Femur (tissue), 1 donor: ENCODE measurements at regions not wholly inside any gene's neighbourhood (a gene's known extent, or its start where the extent isn't known, plus 50 kb on each side); places are given as distances from the start of the nearest gene placed in this dataset.
A peak's percentile ranks its signal among the peaks of the same experiment; 100 is the strongest.

ENCODE experiments used
- DNase-seq: peaks from one replicate; pipeline ENCODE4 v3.0.0-alpha.2; 2017

DNA sequence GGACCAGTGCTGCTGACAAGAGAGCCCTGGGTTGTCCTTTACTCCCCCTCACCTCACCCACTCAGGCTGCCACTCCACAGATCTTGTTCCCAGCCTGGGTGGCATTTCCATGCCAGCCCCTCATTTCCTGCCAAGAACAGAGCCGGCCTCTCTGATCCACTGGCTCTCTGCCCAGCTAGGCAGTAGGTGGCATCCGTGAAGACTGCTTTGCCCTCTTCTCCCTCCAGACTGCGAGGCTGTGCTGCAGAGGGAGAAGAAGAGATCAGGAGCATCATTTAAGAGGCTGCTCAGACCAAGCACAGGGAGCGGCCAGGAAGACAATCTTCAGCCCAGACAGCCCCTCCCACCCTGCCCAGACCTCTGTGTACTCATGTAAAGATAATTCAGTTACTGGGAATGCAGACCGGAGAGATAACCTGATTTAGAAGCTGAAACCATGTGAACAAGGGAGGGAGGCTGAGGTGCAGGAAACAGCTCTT, 126.9 kb upstream of the NCAM1 start:
- DNase-seq, result peak; percentile 60

DNA sequence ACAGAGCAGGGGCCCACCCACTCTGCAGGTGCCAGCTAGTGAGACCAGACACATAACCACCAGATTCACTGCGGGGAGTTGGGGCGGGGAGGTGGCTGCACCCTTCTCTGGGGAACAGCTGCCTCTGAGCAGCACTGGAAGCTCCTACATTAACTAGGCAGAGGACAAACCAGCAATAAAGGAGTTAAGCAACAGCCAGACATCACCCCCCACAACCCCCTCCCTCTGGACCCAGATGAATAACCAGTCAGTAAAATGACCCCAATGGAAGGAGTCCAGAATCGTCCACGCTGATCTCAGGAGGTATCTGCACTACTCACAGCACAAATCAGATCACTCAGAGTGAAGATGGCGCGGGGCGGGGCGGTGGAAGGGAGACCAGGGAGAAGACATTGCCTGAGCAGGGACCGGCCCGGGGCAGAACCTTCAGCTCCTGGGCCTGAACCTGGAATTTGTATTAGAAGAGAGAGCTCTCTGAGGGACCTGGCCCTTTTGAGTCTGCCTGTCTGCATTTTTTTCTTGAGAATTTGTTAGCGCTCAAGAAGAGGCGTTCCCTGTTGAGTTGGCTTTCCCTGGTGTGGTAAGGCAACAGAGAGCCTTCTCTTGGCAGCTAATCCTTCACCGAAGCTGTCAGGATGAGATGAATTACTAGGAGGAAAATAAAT, 125.5 kb upstream of the NCAM1 start:
- no peak for DNase-seq

DNA sequence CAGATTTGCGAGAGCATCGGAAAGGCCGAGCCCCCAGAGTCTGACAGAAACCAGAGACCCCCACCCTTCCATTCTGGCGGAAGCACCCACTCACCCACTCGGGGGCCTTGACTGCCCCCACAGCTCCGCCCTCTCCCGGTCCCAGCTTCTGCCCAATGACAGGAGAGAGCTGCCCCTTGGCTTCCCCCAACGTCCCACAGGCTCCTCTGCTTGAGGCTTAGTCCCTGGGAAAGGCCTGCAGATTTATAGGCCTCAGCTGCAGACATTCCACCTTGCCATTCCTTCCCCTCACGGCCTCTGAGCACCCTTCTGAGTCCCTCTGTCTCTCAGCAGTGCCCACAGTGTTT, 125.0 kb upstream of the NCAM1 start:
- DNase-seq, result no peak

DNA sequence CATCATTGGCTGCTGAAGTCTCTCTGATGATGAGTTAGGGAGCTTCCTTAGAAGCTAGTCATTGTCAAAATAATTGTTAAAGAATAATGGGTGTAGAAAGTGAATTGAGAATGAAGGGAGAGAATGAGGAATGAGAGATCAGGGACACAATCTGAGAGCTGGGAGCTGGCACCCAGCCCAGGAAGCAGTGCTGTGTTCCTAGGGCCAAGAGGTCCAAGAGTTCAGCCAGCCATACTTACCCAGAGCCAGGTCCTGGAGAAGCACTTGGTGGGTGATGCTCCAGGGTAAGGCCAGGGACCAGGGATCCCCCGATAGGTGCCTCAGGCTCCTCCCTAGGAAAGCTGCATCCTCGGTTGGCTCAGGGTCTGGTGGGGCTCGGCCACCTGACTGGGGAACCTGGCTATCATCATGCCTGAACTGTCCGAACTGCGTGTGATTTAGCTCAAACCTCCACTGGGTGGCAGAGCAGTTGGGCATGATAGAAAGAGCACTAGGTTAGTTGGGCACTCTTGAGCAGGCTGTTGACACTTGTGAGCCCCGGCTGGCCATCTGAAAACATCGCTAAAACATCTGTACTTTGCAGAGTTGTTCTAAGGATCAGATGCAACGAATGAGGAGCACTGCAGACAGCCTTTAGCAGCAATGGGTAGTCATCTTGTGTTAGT, 123.9 kb upstream of the NCAM1 start:
- no peak for DNase-seq

DNA sequence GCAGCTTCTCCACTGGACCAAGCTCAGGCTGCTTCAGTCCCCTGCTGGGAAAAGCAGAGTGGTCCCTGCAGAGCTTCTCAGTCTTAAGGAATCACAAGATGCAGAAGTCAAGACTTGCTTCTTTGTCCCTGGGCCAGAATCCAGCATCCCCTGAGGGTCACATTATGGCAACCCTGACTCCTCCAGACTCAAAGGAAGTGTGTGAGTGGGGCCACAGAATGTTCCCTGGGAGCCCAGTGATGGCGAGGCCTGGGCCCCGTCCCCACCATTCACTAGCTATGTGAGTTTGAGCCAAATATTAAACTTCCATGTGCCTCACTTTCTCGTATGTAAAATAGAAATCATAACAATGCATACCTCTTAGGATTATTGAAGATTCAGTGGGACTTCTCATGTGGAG, 122.2 kb upstream of the NCAM1 start:
- DNase-seq, result no peak

DNA sequence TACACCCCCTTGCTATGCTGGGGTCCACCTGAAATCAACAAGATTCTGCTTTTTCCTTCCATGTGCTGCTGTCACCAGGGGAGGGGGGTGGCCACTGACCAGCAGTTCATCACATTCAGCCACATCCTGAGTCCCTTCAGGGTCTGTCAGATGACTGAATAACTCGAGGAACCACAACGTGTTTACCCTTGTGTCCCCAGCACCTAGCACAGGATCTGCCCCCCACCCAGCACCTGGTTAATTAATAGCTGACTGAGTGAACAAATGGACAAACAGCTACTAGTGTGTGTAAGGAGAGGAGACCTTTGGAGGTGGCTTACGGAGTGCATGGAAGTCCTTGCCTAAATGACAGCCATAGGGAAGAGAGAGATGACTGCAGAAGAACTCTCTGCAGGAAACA, 119.5 kb upstream of the NCAM1 start:
- no peak for DNase-seq

DNA sequence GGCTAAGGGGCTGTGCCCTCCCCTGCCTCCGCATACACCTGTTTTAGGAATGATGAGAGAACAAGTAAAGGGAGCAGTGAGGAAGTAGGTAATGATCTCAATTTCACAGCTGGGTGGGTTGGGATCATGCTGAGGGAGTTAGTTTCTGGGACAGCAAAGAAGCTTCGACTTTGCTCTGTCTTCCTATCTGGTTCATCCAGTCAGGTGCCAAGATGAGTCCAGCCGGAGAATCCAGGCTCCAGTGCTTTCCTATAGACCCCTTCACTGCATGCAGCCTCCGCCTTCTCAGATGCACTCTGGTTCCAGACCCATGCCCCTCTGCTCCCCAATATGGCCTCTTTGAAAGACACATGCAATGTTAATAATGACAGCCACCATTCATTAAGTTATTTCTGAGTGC, 119.1 kb upstream of the NCAM1 start:
- no peak for DNase-seq

DNA sequence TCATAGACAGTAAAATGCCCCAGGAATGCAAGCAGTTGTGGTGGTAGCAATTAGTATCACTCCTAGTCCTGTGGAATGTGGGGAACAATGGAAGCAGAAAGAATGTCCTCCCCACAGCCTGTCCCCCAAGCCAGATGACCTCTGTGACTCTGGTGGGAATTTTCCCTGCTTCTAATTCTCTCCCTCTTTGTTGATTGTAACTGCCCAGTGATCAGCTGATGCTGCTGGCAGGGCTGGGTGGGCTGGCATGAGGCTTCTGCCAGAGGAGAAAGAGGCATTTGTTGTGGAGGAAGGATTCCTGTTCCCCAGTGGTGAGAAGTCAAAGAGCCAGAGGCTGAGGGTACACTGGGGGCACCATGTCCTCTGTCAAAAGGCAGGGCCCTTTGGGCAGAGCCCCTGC, 116.7 kb upstream of the NCAM1 start:
- DNase-seq, result peak; percentile 37

DNA sequence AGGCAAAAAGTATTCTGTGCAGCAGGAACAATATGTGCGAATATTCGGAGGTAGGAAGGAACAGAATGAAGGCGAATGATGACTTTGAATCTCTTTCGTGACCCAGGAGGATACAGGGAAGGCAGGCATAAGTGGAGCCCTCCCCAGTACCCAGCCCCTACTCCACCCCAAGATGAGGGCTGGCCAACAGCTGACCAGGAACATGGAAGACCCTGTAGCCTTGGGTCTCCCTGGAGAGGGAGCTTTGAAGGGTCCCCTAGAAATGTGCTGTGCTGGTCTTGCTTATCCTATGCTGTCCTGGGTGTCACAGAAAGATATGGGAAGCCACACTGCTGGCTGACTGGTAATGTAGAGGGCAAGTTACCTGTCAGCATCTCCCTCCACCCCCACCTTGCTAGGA, 113.7 kb upstream of the NCAM1 start:
- DNase-seq, result no peak

DNA sequence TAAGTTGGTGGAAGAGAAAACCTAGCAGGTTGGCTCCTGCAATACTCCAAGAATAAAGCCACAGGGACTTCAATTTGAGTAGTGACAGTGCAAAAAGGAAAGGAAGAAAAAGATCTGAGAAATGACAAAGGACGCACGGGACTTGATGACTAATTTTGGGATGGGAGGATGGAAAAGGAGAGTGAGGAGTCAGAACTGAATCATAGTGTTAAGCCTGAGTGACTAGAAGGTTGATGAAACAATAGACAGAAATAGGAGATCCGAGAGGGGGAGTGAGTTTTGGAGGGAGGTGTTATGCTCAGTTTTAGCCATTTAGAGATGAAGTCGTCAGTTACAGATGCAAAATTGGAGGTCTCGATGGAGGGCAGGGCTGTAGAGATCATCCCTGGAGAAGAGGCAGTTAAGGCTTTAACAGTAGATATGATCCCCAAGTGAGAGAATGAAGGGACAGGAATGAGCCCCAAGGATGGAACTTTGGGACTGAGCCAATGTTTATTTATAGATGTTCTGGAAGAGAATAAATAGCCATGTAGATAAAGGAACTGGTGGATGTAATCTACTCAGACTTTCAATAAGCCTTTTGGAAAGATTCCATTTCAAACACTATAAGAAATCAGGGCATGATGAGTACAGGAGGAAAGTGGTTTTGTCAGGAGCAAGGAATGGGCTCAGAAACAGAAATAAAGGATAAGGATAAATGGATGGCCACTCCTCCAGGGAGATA, 108.9 kb upstream of the NCAM1 start:
- DNase-seq, result no peak

DNA sequence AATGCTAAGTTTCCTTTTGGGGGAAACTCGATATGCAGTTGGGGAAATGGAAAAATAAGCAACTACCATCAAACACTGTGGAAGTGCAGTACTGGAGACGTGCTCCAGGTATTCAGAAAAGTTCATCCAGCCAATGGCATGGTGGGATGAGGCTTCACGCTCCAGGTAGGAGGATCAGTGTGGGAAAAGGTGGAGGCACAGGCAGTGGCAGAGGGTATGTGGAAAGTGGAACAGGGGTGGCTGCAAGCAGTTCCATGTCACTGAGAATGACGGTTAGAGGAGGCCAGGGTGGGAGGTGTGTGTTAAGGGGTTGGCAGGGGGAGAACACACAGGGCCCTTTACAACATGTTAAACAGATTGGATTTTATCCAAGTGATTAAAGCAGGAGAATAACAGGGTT, 105.1 kb upstream of the NCAM1 start:
- DNase-seq, result no peak

DNA sequence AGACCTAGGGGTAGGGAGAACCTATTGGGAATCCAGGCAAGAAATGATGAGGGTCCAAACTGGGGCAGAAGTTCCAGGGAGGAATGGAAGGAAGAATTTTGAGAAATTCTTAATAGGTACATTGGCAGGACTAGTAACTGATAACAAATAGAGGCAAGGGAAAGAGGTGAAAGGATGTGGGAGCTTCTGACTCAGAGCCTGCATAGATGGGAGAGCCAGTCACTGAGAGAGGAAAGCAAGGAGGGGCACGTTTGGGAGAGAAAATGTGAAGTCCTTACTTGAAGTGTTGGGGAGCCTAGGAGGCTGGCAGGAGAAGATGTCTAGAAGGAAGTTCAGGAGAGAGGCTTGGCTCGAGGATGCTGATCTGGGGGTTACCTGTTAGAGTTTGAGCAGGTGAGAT, 104.6 kb upstream of the NCAM1 start:
- no peak for DNase-seq

DNA sequence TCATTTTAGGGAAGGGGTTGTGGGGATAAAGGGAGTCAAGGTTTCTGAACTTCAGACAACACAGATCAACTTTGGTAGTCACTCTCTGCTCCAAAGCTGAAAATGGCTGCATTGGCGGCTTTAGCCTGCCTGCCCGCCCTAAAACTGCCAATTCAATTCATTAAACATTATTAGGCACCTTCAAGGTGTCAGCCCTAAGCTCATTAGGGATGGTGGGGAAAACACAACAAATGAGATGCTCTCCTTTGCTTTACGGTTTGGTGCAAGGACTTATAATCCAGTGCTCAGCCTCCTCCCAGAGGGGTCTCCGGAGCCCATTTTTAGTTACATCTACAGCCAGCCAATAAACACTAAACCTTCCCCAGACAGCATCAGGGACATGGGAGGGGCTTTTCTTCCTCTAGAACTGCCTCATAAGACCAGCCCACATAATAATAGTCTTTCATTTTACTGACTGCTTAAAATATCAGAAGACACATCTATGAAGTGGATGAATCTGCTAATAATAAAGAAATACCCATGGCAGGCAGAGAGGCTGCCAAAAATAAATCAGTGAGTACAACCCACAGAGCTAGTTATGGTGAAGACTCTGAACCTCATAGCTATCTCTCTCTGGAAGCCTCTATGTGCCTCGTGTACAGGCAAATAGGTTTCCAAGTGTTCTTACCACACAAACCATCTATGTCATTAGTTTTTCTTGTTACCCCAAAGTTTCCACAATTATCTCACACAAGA, 102.8 kb upstream of the NCAM1 start:
- DNase-seq, result no peak

DNA sequence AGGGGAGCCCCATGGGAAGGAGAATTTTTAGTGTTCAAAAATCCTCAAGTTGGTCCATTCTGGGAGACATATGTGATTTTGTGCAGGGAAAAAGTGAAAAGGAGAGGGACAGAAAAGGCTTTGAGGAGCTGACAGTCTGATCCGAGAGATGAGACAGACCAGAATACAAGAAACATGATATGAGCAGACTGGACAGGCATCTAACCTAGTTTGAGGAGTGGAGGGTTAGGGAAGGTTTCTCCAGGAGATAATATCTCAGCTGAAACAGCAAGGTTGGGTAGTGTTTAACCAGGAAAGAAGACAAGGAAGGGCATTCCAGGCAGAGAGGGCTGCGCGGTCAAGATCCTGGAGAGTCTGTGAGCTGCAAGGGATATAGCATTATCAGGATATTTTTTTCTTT, 101.4 kb upstream of the NCAM1 start:
- DNase-seq, result no peak

DNA sequence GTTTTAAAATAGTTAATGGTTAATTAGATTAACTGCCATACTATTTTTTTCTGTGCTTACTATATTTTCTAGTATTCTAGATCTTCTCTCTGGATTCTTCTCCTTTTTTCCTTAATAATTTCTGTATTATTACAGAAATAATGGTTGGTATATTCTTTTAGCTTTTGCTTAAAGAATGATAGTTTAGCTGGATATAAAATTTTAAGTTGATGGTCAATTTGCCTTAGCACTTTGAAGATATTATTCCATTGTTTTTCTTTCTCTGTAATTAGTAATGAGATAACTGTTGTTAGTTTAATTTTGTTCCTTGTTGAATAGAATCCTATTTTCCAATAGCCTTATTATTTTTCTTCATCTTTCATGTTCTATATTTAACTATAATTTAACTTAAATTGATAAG, 99.9 kb upstream of the NCAM1 start:
- DNase-seq, result no peak

DNA sequence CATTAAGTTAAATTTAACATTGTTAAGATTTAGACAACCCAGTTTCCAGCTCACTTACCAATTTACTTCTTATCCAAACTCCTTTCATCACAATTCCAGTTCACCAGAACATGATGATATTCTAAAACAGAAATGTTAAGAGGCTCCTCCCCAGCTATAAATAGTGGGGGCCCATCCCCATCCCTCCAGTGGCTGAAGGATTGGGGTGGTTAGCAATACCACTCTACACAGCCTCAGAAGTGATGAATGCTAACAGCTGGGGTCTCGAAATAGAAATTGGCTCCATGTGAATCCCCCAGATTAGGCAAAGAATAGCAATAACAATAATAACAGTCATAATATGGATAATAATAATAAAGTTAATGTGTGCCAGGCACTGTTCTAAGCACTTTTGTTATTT, 97.9 kb upstream of the NCAM1 start:
- no peak for DNase-seq

DNA sequence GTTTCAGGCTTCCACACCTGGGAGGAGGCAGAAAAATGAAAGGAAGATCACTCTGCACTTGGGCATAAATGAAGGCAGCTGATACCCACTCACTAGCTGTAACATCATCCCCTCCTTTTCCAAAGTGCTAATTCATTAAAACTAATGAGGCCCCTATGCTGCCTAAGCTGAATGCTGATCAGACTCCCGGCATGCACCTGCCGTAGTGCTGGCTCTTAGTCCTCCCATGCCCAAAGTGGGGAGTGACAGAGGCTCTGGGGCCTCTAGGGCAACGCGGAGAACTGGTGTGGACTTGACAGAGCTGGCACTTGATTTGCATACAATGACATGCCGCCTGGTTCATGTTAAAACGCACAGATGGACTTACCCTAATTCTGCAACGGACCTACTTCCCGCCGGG, 96.5 kb upstream of the NCAM1 start:
- DNase-seq, result no peak

DNA sequence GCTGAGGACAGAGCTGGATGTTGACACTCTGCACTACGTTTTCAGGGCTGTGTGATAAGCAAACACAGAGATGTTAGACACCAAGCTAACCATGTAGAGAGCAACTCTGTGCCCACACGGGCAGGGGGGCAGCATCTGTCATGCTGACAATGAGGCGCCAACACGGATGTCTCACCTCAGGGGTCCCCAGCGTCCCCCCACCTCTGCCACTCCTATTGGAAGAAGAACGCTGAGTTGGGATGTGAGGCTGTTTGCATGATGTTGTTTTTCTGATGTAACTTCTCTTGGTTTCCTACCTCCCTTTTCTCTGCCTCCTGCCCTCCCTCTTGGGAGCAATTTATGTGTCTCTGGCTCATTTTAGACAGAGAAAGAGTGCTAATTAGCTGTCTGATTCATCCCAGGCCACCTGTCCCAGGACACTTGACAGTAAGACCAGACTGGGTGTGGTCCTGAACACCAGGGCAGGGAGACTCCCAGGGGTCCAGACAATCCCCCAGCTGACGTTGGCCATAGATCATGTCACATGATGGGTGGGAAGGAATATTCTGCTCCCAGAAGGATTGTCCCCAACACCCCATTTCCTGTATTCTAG, 89.2 kb upstream of the NCAM1 start:
- DNase-seq, result no peak

DNA sequence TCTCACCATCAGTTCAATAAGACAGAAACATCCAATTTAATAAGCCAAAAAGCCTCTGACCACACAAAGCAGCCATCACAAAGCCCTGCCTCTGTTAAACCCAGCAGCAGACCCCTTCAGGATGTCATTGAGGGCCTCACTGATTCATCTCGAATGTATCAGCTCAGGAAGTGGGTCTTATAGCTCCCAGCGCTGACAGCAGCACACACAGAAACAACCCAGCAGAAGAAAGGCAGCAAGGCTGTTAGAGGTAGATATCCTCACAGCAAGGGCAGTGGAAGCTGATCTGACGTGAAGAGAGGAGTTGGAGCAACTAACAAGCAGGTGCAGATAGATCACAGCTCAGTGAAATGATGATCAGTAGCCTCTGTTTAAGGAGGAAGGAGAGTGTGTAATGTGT, 86.2 kb upstream of the NCAM1 start:
- DNase-seq, result no peak

DNA sequence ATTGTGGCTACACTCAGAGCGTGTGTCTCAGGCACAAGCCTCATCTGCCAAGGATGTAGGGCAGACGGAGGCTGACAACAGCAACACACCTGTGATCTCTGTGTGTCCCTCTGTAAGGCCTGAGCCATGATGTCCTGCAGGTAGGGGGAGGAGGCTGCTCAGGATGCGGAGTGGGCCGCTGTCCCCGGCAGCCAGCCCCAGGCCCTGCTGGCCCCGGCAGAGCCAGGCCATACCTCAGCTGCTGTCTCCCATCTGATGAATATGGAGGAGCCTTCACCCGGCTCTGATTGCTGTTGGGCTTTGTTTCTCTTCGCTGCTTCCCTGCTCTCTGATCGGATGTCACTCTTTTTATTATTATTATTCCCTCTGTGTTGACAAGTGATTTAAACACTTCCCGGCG, 83.6 kb upstream of the NCAM1 start:
- no peak for DNase-seq

DNA sequence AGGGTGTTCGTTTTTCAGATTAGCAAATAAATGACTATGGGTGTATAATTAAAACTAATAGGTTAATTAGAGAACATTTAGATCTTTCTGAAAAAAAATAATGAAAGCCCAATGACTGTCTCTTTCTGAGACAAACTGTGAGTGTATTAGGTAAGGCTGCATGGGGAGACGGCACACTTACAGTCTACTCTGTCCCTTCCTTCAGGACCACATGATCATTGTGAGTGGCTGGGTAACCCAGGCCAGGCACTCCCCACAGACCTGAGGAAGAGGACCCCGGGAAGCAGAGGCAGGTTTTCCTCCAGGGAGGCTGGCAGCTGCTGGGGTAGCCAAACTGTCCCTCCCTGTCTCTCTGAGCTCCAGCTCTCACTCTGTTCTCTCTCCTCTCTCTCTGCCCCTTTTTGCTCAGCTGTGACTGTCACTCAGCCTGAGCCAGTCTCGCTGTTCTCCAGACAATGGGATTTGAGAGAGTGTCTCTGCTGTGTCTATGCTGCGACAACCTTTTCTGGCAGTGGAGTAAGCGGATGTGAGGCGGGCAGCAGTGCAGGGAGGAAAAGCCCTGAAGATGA, 83.1 kb upstream of the NCAM1 start:
- peak; percentile 75 for DNase-seq

DNA sequence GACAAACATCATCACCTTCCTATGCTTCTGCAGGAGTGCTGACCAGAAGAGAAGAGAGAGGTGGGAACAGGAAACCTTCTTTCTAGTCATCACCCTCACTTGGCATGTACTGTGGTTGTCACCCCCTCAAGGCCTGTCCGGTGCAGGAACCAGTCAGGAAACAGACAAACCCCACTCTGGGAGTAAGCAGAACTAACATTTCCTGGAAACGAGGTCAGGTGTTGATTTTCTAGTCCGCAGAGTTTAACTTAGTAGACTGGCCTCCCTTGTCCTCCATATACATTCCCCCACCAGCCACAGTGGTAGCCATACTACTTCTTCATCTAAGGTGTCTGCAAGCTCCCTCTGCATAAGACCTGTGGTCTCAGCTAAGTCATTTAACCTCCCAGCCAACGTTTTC, 80.7 kb upstream of the NCAM1 start:
- no peak for DNase-seq

DNA sequence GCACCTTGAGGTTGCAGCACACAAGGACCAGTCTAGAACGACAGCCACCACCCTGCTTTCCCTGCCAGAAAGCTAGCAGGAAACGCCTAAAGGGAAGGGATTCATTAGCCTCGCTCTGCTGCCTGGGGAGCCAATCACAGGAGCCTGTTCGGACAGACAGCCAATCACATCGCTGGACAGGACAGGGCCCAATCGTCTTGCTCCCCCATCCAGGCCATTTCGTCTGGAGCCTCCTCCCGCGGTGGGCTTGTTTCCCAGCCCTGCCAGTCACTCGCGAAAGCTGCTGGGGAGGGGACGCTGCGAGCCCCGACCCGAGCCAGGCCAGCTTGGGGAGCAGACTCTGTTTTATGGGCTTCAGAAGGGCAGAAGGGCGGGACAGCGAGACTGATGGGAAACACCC, 79.8 kb upstream of the NCAM1 start:
- DNase-seq, result peak; percentile 88
